Loucy (cell line): ENCODE measurements at regions not wholly inside any gene's neighbourhood (a gene's known extent, or its start where the extent isn't known, plus 50 kb on each side); places are given as distances from the start of the nearest gene placed in this dataset.

ENCODE experiments used
- H2AFZ ChIP-seq: fragments of 200-600 bp; sonication (generic); 2 replicates; pipeline ENCODE4 v1.6.0; 2016; ENCODE audit warnings: antibody characterized with exemption, mild to moderate bottlenecking, low read length, moderate library complexity
- H3F3A ChIP-seq: fragments of 200-600 bp; 2 replicates; pipeline ENCODE4 v1.6.0; 2016; ENCODE audit warnings: antibody characterized with exemption, low read depth, mild to moderate bottlenecking
- H3K27me3 ChIP-seq: fragments of 200-600 bp; sonication (generic); 2 replicates; pipeline ENCODE4 v1.6.1; 2014; ENCODE audit warnings: low read length, mild to moderate bottlenecking; ENCODE audit not compliant: insufficient read depth, poor library complexity, severe bottlenecking
- H3K36me3 ChIP-seq: fragments of 200-600 bp; sonication (generic); 2 replicates; pipeline ENCODE4 v1.6.1; 2016; ENCODE audit warnings: low read length; ENCODE audit not compliant: insufficient read depth
- H3K4me1 ChIP-seq: fragments of 200-600 bp; sonication (generic); 2 replicates; pipeline ENCODE4 v1.5.1; 2014; ENCODE audit warnings: low read length, mild to moderate bottlenecking; ENCODE audit not compliant: insufficient read depth, poor library complexity, severe bottlenecking
- H3K4me2 ChIP-seq: fragments of 200-600 bp; sonication (generic); 2 replicates; pipeline ENCODE4 v1.6.0; 2014; ENCODE audit warnings: antibody characterized with exemption, low read length, low read depth, mild to moderate bottlenecking; ENCODE audit not compliant: poor library complexity, severe bottlenecking
- H3K4me3 ChIP-seq: fragments of 200-600 bp; sonication (generic); 2 replicates; pipeline ENCODE4 v1.5.1; 2014; ENCODE audit warnings: low read length, mild to moderate bottlenecking, mixed read lengths; ENCODE audit not compliant: poor library complexity, severe bottlenecking
- H3K79me2 ChIP-seq: fragments of 200-600 bp; sonication (generic); 2 replicates; pipeline ENCODE4 v1.6.1; 2014; ENCODE audit warnings: low read length; ENCODE audit not compliant: insufficient read depth
- H3K9ac ChIP-seq: fragments of 200-600 bp; sonication (generic); 2 replicates; pipeline ENCODE4 v1.6.0; 2014; ENCODE audit warnings: mild to moderate bottlenecking, low read depth, low read length, moderate library complexity; ENCODE audit not compliant: poor library complexity, severe bottlenecking
- H3K9me2 ChIP-seq: fragments of 200-600 bp; sonication (generic); replicated peaks from 2 replicates; pipeline ENCODE4 v1.6.1; 2016; ENCODE audit warnings: low read depth, low read length, mixed read lengths
- H3K9me3 ChIP-seq: fragments of 200-600 bp; sonication (generic); 2 replicates; pipeline ENCODE4 v1.6.1; 2014; ENCODE audit warnings: mild to moderate bottlenecking, antibody characterized with exemption, low read length, low read depth; ENCODE audit not compliant: insufficient read depth
- H4K20me1 ChIP-seq: fragments of 200-600 bp; sonication (generic); 2 replicates; pipeline ENCODE4 v1.6.0; 2014; ENCODE audit warnings: antibody characterized with exemption, low read length, mild to moderate bottlenecking; ENCODE audit not compliant: insufficient read depth, poor library complexity, severe bottlenecking
- CTCF ChIP-seq: fragments of 200-600 bp; sonication (generic); conservative IDR thresholded peaks from 2 replicates; pipeline ENCODE4 v1.5.1; 2014; ENCODE audit warnings: mild to moderate bottlenecking, antibody characterized with exemption, low read length
- EZH2phosphoT487 ChIP-seq: fragments of 200-600 bp; IDR thresholded peaks from 2 replicates; pipeline ENCODE4 v1.6.1; 2018; ENCODE audit warnings: antibody characterized with exemption, mild to moderate bottlenecking, moderate library complexity, borderline replicate concordance

DNA sequence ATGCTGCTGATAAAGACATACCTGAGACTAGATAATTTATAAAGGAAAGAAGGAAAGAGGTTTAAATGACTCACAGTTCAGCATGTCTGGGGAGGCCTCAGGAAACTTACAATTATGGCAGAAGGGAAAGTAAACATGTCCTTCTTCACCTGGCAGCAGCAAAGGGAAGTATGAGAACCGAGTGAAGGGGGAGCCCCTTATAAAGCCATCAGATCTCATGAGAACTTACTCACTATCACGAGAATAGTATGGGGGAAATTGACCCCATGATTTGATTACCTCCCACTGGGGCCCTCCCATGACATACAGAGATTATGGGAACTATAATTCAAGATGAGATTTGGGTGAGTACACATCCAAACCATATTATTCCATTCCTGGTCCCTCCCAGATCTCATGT lies 154.4 kb downstream of the FASLG start:
- Histone ChIP-seq H3K4me1 (peaks cover 2% of the 10 kb centered on the region), H3K9me3 (0 out of 2 replicates have a peak, but pooled peaks cover 2% of the 10 kb centered on the region), H3K27me3 (no peaks in the 10 kb centered on the region), H3K36me3 (no peaks in the 10 kb centered on the region), H3K9ac (no peak overlapping the region), H4K20me1 (no peaks in the 10 kb centered on the region), H3K4me2 (no peak overlapping the region), H3K79me2 (no peaks in the 10 kb centered on the region), H3F3A (no peaks in the 10 kb centered on the region), H3K4me3 (no peak overlapping the region), H2AFZ (no peak overlapping the region), H3K9me2 (no peaks in the 10 kb centered on the region)
- TF ChIP-seq CTCF (no peak), EZH2phosphoT487 (no peak)

DNA sequence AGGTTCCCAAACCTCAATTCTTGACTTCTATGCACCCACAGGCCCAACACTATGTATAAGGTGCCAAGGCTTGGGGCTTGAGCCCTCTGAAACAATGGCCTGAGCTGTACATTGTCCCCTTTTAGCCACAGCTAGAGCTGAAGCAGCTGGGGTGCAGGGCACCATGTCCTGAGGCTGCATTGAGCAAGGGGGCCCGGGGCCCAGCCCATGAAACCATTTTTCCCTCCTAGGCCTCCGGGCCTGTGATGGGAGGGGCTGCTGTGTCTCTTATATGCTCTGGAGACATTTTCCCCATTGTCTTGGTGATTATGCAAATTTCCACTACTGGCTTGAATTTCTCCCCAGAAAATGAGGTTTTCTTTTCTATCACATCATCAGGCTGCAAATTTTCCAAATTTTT lies 155.5 kb downstream of the FASLG start:
- Histone ChIP-seq H3K9ac (no peak overlapping the region), H3K27me3 (no peaks in the 10 kb centered on the region), H3K4me1 (peaks cover 13% of the 10 kb centered on the region)

DNA sequence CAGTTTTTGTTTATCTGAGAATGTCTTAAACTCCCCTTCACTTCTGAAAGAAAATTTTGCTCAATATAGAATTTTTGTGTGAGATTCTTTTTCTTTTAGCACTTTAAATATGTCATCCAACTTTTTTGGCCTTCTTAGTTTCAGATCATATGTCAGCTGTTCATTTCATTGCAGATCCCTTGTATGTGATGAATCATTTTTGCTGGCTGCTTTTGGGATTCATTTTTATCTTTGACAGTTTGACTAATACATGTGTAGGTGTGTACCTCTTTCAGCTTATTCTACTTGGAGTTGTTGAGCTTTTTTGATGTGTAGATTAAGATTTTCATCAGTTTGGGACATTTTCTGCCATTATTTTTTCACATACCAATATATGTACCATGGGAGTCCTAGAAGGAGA lies 156.8 kb downstream of the FASLG start:
- H3K4me3 ChIP-seq: no peak overlapping the region
- no peaks in the 10 kb centered on the region for H3K9me2 ChIP-seq
- no peaks in the 10 kb centered on the region for H3K27me3 ChIP-seq
- no peak overlapping the region for H3K4me2 ChIP-seq
- TF ChIP-seq CTCF: no peak
- no peak for TF ChIP-seq EZH2phosphoT487
- H2AFZ ChIP-seq: no peak overlapping the region
- 0 out of 2 replicates have a peak, but pooled peaks cover 2% of the 10 kb centered on the region for H3K9me3 ChIP-seq
- peaks cover 16% of the 10 kb centered on the region for H3K4me1 ChIP-seq
- no peak overlapping the region for H3K9ac ChIP-seq
- no peaks in the 10 kb centered on the region for H3F3A ChIP-seq
- no peaks in the 10 kb centered on the region for H3K36me3 ChIP-seq
- H3K79me2 ChIP-seq: no peaks in the 10 kb centered on the region
- H4K20me1 ChIP-seq: no peaks in the 10 kb centered on the region

More for the DNA sequence above, 155.5 kb downstream of the FASLG start:
- no peaks in the 10 kb centered on the region for H3K79me2 ChIP-seq
- no peaks in the 10 kb centered on the region for H3K9me2 ChIP-seq
- H3K4me3 ChIP-seq: no peak overlapping the region
- no peaks in the 10 kb centered on the region for H3K36me3 ChIP-seq
- TF ChIP-seq EZH2phosphoT487 (no peak), CTCF (no peak)
- no peaks in the 10 kb centered on the region for H3F3A ChIP-seq
- no peaks in the 10 kb centered on the region for H4K20me1 ChIP-seq
- H3K4me2 ChIP-seq: no peak overlapping the region
- H2AFZ ChIP-seq: no peak overlapping the region
- 0 out of 2 replicates have a peak, but pooled peaks cover 2% of the 10 kb centered on the region for H3K9me3 ChIP-seq
